Stimulated activated CD4-positive, alpha-beta T cell treated with anti-CD3 and anti-CD28 coated beads, Interleukin-1b, Interleukin-23, amount 100 ng/mL, for 24 hours (primary cell): ENCODE measurements at regions not wholly inside any gene's neighbourhood (a gene's known extent, or its start where the extent isn't known, plus 50 kb on each side); places are given as distances from the start of the nearest gene placed in this dataset.

Experiments used
- DNase-seq, 4 experiments: peaks; one replicate each; pipeline ENCODE4 v3.0.0-alpha.2; 2020; ENCODE audit warnings: low read depth in 4 of 4, low spot score in 1 of 4

DNA sequence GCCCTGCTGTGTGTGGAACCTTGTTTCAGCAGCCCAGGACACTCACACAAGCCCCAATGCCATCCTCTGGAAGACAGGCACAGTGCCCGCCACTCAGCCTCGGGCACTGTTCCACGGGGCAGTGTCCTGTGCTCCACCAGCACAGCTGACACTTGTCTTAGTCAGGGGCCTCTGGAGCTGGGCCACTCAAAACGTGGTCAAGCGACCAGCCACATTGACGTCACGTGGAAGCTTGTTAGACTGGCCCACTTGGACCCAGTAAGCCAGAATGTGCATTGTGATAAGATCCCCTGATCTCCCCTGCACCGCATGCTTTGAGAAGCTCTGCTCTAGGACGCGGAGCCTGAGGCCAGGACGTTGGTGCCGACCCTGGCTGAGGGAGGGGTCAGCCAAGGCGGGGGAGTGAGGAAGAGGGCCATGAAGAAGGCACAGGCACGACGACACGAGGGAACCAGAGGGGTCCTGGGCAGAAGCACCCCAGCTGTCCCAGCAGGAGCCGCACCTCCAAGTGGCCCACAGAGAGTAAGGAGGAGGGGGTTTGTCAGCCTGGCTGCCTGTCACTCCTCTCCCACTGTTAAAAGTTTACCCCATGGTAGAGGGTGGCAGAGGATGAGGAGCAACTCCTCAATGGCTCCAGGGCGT, 64.6 kb downstream of the LINC01488 start:
- DNase-seq = no peak

DNA sequence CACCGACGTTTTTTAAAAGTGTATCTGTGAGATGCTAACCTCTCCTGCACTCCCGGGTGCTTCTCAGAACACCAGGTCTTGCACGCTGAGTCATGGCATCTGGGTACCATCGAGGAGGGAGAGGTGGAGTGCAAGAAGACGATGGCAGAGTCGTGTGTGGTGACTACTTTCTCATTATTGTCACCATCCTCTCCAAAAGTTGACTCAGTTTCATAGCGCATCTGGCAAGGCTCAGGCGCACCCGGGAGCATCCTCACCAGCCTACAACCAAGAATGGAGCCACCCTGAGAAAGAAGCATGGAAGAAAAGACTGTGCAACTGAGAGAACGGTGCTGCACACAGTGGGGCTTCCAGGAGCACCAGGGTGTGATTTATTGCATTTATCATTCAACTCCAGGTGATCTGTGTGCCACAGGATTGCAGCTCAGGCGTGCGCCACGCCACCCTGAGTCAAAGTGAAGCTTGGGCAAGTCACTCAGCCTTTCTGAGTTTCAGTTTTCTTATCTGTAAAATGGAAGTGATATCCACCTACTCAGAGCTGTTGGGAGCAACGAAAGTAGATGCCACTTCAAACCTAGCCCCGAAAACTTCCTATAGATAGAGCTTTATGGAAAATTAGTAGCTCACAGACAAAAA, 65.4 kb downstream of the LINC01488 start:
- DNase-seq = peak; percentile 17 to 70 (median 28)

DNA sequence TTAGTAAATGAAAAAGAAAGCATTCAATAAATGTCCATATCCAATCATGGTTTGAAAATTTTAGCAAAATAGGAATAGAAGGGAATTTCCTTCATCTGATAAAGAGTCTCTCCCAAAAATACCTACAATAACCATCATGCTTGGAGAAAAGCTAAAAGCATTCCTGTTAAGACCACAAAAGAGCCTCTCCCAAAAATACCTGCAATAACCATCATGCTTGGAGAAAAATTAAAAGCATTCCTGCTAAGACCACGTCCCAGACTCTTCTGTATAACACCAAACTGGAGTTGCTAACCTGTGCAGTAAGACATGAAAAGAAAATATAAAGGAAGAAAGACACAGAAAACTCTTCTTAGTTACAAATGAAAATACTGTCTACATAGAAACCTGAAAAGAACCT, 69.4 kb downstream of the LINC01488 start:
- DNase-seq = no peak

GRCh38 chr11:69551963-69552362, 70.5 kb downstream of the LINC01488 start:
- no peak for DNase-seq

DNA sequence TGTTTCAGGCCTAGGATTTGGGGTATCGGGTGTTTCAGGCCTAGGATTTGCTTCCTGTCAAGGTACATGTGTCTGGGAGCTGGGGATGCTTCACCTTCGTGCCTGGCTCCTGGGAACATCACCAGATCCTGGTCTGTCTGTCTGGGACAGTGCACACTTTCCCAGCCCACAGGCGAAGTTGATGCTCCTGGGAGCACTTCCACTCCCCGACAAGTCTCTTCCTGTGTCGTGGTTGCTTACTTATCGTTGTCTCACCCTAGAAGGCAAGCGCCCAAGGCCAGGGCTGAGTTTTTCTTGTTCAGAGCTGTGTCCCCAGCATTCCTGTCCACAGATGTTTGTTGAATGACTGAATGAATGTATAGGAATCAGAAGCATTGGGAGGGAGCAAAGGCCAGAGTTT, 71.5 kb downstream of the LINC01488 start:
- no peak for DNase-seq

DNA sequence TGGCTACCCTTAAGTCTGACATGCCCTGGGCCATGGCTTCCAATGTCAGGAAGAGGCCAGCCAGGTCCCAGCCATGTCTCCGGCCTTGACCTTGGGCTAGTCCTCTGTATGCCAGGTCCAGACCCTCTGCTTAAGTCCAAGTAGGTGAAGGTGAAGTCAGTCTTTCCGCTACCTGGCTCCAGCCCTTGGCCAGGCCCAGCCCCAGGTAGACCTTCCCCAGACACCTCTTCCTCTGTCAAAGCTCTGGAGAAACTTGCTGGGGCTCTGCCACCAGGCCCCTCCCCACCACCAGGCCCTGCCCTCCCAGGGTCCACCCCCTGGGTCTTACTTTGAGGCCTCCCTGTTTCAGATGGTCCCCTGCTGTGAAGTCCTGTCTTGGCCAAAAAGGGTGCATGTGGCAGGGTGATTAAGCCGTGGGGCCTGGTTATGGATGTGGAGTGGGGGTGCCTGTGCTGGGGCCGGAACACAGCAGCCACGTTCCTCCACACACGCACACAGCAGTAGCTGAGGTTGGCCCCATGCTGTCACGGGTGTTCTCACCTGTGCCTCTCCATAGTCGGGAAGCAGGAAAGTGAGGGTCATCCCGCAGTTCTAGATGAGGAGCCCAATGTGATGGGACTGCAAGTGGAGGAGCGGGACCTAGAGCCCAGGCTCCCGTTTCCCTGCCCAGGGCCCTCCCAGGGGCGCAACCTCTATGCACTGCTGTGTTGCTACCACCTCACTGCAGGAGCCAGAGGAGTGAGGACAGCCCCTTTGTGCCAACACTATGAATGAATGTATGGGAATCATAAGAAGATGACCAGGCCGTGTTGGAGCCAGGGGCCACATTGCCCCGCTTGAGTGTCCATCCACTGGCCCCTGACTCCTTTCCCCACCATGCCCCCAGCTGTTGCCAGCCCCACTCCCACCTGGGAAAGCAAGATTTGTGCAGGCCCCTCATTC, 72.2 kb downstream of the LINC01488 start:
- no peak for DNase-seq

DNA sequence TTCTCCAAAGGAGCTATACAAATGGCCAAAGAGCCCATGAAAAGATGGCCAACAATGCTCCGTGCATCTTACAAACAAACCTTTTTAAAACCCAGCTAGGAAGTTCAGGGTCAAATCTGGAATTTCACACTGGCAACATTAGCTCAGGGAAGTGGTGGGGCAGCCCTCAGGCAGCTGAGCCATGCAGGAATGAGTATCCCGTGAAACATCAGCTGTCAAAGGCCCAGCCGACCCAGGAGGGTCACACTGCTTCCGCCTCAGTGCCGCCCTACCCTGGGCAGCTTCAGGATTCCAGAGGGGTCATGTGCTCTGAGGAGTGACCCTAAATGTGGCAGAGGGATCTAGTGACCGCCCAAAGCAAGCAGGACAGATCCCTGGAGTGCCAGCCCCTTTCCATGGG, 73.4 kb downstream of the LINC01488 start:
- no peak for DNase-seq

DNA sequence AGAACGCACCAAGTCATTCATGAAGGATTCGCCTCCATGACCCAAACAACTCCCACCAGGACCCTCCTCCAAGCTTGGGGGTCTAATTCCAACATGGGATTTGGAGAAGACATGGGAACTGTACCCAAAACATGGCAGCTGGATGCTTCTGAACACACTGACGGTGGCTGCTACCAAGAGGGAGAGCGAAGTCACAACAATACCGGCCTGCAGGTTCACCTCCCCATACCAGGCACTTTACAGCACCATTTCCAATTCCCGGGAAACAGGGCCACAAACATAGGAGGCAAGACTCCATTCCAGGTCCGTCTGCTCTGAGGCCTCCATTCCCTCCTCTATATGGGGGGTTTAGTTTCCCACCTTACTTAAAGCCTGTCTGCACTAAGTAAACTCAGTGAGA, 75.8 kb downstream of the LINC01488 start:
- no peak for DNase-seq

GRCh38 chr11:69558519-69558941, 77.1 kb downstream of the LINC01488 start:
- peak in 1 of 4 experiments; percentile 6 for DNase-seq

GRCh38 chr11:69559181-69559580, 77.7 kb downstream of the LINC01488 start:
- DNase-seq = no peak

GRCh38 chr11:69560141-69560790, 78.8 kb downstream of the LINC01488 start:
- DNase-seq = no peak

GRCh38 chr11:69562302-69562701, 78.7 kb upstream of the CCND1 start:
- DNase-seq = no peak

GRCh38 chr11:69562816-69563215, 78.1 kb upstream of the CCND1 start:
- no peak for DNase-seq

DNA sequence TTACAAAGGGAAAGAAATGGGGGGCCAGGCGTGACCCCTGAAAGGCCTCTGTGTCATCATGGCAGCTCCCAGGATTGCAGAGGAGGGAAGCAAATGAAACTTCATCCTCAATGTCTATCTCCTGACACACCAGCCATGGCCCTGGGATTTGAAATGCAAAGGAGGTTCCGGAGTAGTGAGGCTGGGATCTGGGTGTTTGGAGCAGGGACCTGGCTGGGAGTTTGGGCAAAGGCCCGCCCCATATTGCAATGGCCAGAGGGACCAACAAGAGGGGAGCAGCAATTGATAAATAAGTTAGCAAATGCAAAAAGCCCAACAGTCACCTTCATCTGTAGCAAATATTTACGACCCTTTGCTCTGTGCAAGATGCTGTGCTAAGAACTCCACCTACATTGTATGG, 77.7 kb upstream of the CCND1 start:
- no peak for DNase-seq

- DNase-seq = no peak
Measured at GRCh38 chr11:69563946-69564775, 76.8 kb upstream of the CCND1 start.

DNA sequence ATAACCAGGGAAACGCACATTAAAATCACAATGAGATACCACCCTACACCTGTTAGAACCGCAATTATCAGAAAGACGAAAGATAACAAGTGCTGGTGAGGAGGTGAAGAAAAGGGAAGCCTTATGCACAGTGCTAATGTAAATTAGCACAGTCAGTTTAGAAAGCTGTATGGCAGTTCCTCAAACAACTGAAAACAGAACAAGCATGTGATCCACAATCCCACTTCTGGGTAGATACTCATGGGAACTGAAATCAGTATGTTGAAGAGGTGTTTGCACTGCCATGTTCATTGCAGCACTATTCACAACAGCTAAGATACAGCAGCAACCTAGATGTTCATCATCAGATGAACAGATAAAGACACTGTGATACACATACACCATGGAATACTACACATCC, 75.0 kb upstream of the CCND1 start:
- no peak for DNase-seq

- no peak for DNase-seq
Measured at GRCh38 chr11:69567951-69568808, 72.8 kb upstream of the CCND1 start.

DNA sequence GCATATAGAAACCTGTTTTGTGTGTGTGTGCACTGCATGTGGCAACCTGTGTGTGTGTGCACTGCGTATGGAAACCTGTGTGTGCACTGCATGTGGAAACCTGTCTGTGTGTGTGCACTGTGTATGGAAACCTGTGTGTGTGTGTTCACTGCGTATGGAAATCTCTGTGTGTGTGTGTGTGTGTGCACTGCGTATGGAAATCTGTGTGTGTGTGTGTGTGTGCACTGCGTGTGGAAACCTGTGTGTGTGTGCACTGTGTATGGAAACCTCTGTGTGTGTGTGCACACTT, 72.2 kb upstream of the CCND1 start:
- DNase-seq = no peak

DNA sequence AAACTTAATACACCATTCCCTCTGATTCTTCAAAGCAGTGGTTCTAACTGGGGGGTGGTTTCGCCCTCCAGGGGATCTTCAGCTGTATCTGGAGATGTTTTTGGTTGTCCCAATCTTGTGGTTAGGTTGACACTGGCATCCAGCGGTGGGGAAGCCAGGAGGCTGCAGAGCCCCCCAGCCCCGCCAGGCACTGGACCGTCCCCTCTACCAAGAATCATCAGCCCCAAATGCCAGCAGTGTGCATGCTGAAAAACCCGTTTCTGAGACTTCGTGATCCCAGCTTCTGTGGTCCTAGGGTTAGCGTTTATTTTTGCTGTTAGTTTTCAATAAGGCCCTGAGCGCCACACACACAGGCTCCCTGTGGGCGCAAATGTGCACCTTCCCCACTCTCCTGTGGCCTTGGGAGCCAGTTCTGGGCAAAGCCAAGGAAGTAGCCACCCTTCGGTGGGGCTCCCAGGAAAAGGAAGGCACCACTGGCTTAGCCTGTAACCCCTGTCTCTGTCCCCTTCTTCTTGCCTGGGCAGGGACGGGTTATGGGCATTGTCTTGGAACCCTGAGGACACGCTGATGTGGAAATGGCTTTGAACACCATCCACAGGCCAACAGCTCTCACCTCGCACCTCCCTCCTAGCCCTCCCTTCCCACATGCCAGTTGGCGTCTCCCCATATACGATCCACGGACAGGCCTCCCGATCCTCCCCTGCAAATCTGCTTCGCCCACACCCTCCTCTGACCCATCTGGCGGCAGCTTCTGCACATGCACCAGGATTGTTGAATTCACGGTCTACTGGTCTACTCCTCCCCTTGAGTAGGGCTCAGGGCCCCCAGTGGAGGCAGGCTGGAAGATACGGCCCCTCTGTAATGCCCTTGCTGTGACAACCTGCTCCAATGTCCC, 71.4 kb upstream of the CCND1 start:
- DNase-seq = no peak
